Right renal pelvis (tissue), 4 donors: ENCODE measurements at regions not wholly inside any gene's neighbourhood (a gene's known extent, or its start where the extent isn't known, plus 50 kb on each side); places are given as distances from the start of the nearest gene placed in this dataset.

Source experiments
- DNase-seq, 4 donors: peaks; one replicate each; pipeline ENCODE4 v3.0.0-alpha.2; 2013; ENCODE audit warnings: low read depth in 4 of 4, low spot score in 3 of 4, missing footprints in 1 of 4

DNA sequence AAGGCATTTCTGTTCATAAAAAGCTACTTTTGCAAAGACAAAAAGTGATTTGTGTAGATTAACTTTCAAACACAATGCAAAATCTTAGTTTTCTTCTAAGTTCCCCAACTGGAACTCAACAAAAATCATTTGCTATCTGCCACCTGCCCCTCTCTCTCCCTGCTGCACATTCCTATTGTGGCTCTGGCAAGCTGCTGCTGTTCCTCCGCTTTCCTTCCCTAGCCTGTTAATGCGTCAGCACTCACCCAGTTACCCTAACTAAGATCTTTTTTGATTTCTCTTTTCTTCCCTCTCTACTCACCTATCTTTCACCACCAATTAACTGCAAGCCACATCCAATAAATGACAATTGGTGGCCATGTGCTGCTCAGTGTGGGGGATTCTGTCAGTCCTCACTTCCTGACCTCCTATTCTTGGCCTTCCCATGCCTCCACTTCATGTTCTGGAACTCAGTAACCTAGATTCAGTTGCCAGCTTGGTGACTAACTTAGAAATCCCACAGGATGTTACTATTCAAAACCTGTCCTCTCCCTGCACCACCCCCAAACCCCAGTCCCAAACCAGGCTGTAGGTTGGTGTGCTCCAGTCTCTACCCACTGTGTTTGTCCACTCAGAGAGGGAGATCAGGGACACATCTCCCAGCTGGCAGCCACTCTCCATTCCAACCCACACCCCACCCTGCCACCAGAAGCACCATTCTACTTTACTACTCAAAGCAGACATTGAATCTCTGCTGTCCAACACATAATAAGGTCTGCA is 140.2 kb upstream of the CTTNBP2 start:
- DNase-seq: no peak

GRCh38 chr7:118022546-118022945 is 149.3 kb upstream of the CTTNBP2 start:
- no peak for DNase-seq

DNA sequence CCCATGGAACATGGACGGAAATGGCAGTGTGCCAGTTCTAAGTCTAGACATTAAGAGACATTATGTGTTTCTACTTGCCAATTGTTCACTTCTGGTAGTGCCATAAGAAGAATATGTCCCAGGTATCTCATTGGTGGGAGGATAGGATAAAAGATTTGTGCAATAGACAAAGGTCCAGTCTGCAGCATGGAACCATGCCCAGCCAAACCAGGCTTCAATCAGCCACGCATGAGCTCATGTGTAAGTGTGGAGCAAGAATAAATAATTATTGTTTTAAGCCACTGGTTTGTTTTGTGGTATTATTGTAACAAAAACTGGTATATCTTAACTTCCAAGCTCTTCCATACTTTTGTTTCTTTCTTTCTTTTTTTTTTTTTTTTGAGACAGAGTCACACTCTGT is 153.6 kb upstream of the CTTNBP2 start:
- DNase-seq: no peak

DNA sequence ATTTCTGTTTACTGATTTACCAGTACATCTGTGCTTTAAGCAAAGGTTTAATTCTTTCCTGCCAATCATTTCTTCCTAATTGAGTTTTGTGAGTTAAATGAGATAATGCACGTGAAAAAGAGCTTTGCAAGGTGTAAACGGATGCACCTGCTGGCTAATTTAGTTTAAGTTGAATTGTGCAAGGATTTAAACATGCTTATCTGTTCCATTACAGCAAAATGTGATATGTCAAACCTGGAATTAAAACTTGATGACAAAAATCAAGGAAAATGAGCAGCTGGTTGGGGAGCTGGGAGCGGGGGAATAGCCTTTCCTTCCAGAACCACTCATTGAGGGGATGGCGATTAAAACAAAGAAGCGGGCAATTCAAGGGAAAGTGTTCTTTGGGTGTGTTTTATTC is 155.0 kb upstream of the CTTNBP2 start:
- DNase-seq: no peak

GRCh38 chr7:118029826-118030422 is 154.0 kb upstream of the LSM8 start:
- no peak for DNase-seq

DNA sequence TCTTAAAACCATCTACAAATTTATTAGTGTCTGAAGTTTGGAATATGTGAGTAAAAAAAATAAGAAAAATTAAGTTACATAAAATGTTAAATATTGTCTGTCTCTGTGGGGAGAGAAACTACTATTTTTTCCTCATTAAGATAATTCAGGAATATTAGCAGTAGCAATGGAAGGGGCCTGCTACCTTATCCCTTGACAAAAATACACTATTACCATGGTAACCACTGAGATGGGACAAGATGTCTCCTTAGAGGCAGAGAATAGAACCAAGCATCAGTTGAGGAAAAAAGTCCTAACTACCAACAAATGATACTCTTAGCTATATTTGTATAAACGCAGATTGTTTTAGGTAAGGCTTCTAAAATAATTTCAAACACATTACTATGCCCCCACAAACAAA is 150.7 kb upstream of the LSM8 start:
- no peak for DNase-seq

GRCh38 chr7:118039963-118040489 is 143.9 kb upstream of the LSM8 start:
- DNase-seq: no peak

GRCh38 chr7:118040562-118040961 is 143.4 kb upstream of the LSM8 start:
- DNase-seq: no peak

DNA sequence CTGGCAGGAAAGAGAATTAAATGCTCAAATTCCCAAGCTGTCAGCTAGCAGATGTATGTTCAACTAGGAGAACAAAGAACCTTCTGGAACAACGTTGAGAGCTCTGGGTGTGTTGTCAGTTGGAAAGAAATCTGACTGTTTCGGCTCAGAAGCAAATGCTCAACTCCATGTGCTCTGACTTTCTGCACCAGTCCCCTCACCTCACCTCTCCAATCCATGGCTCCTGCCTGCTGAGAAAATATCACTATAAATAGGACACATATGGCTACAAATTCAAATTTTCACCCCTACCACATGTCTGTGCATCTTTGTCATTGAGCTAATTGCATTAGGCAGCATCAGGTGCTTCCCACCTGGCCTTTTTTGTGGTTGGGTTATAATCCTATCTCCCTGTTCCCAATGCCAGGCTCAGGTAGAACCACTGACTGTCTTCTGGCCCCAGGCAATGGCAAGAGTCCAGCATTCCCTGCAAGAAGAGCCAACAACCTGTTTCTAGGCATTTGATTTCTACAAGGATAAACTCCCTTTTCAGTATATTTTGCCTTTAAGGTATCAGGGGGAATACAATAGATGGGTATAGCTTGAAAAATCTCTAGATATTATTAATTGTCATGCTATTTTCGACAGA is 142.6 kb upstream of the LSM8 start:
- DNase-seq: no peak

GRCh38 chr7:118045629-118046028 is 138.3 kb upstream of the LSM8 start:
- DNase-seq: no peak

DNA sequence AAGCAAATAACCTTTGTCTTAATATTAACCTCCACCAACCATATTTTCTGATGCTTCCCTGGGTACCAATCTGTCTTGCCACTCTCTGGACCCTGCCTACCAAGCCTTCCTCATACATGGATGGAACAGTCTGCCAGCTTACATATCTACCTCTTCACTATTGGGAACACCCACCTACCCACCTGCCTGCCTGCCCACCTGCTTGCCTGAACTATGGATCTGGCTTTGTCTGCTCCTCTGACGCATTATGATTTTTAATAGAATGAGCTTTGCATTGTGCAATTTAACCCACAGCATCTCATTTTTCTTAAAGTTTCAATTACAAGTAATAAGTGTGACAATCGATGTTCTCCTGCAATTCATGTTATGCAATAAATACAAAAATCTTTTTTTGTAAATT is 137.9 kb upstream of the LSM8 start:
- no peak for DNase-seq

DNA sequence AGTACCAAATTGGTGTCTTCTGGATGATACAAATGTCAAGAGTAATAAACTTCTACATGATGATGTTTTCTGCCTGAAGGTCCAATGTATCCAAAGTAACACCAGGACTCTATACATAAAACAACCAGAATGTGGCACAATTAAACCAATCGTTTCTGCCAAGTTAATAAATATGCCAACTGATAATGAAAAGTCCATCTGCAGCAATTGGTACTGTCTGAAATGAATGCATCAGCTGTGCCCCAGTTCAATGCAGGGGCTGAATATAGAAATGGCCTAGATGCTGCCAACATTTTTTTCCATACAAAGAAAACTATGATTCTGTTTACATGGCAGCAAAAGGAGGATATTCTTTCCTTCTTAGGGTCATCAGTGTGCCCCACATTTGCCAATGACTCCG is 137.2 kb upstream of the LSM8 start:
- DNase-seq: no peak

DNA sequence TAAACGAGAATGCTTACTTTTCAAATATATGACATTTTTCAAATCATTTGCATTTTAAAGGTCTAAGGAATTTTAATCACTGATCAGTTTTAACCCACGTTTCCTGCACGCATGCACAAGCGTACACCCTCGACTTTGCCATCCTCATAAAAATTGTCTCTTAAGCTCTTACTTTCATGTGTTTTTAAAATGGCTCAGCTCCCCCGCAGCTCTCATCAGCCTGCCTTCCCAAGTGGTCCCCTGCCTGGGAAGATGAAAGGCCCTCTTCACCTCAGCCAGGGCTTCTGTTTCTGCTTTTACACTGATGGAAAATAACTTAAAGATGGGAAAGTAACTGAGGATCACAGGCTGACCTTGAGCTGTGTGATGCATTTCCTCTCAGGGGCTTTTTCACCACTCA is 131.6 kb upstream of the LSM8 start:
- DNase-seq: no peak

DNA sequence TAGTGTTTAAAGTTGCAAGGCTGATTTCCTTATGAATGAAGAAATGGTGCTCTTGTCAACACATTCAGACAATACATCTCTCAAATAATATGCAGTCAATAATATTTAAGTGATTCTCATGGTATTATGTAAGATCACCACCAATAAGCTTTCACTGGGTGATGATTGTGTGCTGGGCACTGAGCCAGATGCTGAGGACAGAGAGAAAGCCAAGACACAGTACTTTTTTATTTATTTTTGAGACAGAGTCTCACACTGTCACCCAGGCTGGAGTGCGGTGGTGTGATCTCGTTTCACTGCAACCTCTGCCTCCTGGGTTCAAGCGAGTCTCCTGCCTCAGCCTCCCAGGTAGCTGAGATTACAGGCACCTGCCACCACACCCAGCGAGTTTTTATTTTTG is 130.6 kb upstream of the LSM8 start:
- no peak for DNase-seq

DNA sequence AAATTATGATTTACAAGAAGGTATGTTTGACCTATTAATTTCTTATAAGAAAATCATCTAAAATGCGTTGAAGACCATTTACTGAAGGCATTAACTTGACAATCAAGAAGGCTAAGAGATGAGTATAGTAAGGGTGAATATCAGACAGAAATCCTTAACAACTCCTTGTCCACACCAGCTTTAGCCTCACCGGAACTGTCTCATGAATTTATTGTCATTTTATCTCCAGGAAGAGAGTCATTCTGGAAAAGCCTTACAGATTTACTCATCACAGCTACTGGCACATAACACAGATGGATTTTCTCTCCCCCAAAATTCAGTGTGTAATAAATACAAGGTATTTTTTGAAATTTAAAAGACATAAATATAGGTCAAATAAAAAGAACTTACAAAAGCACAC is 129.4 kb upstream of the LSM8 start:
- DNase-seq: no peak

DNA sequence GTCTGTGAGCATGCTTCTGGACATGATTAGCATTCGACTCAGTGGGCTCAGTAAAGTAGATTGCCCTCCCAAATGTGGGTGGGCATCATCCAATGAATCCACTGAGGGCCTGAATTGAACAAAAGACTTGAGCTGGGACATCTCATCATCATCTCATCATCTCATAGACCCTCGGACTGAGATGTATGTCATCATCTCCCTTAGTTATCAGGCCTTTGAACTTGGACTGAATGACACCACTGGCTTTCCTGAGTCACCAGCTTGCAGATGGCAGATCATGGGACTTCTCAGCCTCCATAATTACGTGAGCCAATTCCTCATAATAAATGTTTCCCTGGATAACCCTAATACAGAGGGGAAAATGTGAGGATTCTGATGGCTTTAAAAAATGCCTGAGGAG is 128.3 kb upstream of the LSM8 start:
- DNase-seq: no peak

- DNase-seq: no peak
These were observed 126.6 kb upstream of the LSM8 start for GRCh38 chr7:118057404-118057803.

DNA sequence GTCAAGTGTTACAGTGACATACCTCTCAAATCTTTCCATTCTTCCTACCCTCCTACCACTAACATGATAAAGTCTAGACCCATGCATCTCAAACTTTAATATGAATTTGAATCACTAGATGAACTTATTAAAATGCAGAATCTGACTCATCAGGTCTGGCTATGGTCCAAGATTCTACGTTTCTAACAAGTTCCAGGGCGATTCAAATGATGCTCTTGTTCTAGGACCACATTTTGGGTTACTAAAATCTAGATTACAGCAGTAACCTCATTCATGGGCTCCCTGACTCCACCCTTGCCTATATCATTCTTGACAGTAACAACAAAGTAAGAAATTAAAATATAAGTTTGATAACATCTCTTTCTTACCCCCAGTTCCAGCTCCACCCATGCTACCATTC is 124.8 kb upstream of the LSM8 start:
- no peak for DNase-seq

DNA sequence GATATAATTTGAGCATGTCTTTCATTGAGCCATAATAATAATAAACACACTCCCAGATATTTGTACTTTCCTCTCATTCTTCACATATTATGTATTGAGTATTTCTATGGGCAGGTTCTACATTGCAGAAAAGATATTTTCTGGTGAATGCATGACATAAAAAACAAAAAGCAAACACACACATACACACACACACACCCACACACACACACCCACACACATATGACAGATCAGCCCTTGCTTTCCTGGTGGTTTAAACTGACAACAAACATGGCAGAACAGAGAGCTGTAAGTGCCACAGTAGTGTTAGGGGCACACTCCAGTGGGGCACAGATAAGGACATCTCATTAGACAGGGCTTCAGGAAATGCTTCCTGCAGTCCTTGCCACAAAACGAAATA is 123.3 kb upstream of the LSM8 start:
- DNase-seq: no peak

GRCh38 chr7:118061386-118061785 is 122.6 kb upstream of the LSM8 start:
- no peak for DNase-seq

- DNase-seq: no peak
These were observed 110.9 kb upstream of the LSM8 start for GRCh38 chr7:118072893-118073674.
